AG09309 (cell line): ENCODE measurements at regions not wholly inside any gene's neighbourhood (a gene's known extent, or its start where the extent isn't known, plus 50 kb on each side); places are given as distances from the start of the nearest gene placed in this dataset.

Experiments used
- DNase-seq: peaks from one replicate; pipeline ENCODE4 v3.0.0-alpha.2; 2010; ENCODE audit warnings: low read depth
- H3K4me3 ChIP-seq: 2 replicates; pipeline ENCODE4 v1.5.1; 2011; ENCODE audit warnings: mild to moderate bottlenecking, low read depth, low read length, moderate library complexity; ENCODE audit not compliant: control insufficient read depth
- TF ChIP-seq, protein P1 (sequence below): IDR thresholded peaks from 2 replicates; pipeline ENCODE4 v1.5.1; 2011; ENCODE audit warnings: mild to moderate bottlenecking, low read depth, low read length, inconsistent platforms; ENCODE audit not compliant: insufficient read depth, control insufficient read depth; ENCODE audit errors: missing control alignments

DNA sequence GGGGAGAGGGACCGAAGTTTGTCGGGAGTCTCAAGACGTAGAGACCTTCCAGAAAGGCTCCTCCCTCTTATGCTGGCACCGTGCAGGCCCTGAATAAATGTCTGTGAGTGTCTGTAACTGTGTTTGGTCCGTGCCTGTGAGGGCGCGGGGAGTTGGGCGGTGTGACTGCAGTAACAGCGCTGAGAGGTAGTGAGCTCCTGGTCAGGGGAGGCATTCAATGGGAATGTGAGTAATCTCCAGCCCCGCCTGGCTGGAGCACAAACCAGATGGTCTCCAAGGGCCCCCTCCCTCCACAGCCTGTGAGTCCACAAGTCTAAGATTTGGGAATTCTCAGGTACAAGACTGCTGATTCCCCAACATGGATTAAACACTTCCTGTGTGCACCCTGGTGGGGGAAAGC is 100.0 kb downstream of the HMX1 start:
- TF ChIP-seq, protein P1, sequence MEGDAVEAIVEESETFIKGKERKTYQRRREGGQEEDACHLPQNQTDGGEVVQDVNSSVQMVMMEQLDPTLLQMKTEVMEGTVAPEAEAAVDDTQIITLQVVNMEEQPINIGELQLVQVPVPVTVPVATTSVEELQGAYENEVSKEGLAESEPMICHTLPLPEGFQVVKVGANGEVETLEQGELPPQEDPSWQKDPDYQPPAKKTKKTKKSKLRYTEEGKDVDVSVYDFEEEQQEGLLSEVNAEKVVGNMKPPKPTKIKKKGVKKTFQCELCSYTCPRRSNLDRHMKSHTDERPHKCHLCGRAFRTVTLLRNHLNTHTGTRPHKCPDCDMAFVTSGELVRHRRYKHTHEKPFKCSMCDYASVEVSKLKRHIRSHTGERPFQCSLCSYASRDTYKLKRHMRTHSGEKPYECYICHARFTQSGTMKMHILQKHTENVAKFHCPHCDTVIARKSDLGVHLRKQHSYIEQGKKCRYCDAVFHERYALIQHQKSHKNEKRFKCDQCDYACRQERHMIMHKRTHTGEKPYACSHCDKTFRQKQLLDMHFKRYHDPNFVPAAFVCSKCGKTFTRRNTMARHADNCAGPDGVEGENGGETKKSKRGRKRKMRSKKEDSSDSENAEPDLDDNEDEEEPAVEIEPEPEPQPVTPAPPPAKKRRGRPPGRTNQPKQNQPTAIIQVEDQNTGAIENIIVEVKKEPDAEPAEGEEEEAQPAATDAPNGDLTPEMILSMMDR, result no peak
- H3K4me3 ChIP-seq, result no peak overlapping the region
- no peak for DNase-seq

DNA sequence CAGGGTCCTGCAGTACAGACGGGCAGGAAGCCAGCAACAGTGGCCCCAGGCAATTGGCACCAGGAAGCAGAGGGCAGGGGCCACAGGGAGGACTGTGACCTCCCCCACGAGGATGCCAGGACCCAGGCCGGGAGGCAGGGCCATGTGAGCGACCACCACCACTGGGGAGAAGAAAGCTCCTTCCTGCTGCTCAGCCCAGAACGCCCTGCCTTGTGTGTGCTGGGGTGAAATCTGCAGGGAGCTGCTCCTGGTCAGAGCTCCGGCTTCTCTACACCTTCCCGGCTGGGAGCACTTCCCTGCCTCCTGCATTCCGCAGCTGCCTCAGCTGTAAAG is 100.4 kb downstream of the HMX1 start:
- TF ChIP-seq, protein P1, result no peak
- no peak for DNase-seq
- H3K4me3 ChIP-seq, result no peak overlapping the region

DNA sequence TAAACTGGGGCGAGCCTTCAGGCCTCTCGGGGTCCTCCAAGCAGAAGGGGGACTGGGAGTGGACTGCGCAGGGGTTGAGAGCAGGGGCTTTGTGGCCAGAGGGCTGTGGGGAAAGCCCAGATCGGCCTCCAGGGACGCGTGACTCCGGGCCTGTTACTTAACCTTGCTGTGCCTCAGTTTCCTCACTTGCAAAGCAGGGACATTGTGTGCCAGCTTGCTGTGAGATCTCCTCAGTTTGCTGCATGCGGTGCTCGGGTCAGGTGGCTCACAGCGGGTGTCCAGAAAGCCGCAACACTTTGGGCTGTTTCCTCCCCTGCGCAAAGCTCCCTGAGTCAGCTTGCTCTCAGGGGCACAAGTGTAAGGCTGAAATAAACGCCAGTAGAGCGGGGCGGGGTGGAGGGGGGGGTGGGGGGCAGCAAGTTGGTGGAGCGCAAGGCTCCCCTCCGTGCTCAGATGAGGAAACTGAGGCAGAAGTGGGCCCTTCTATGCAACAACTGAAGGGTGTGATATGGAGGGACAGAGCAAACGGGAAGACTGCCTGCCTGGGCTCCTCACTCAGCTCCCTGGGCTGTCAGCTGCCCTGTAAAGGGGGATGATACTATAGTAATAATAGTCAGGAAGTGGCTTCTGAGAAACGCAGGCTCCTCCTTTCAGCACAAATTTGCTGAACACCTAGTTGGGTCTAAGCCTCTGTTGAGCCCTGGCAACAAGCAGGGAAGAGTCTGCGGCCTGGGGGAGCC is 101.0 kb downstream of the HMX1 start:
- H3K4me3 ChIP-seq, result no peak overlapping the region
- DNase-seq, result no peak
- TF ChIP-seq, protein P1, result no peak

DNA sequence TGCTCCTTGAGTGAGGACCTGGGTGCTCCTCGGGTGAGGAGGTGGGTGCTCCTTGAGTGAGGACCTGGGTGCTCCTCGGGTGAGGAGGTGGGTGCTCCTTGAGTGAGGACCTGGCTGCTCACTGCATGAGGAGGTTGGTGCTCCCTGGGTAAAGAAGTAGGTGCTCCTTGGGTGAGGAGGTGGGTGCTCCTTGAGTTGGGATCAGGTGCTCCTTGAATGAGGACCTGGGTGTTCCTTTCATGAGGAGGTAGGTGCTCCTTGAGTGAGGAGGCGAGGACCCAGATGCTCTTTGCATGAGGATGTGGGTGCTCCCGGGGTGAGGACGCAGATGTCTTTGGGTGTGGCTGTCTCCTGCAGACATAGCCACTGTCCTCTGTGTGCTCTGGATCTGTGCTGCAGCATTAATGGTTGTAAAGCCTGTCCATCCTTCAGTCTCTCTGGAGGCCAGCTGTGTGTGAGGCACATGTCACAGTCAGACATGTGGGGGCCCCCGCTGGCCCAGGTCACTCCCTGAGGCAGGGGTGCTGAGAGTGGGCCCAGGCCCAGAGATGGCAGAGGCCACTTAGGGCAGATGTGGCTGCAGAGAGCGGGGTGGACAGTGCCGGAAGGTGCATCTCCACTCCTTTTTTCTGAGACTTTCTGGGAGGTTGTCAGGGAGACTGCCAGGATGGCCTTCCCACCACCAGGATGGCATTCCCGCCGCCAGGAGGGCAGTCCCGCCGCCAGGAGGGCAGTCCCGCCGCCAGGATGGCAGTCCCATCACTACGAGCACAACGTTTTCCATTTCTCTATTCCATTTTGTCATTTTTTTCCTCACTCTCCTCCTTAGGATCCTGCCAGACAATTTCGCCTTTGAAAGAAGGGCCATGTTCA is 101.8 kb downstream of the HMX1 start:
- TF ChIP-seq, protein P1, result no peak
- no peak overlapping the region for H3K4me3 ChIP-seq
- DNase-seq, result no peak

DNA sequence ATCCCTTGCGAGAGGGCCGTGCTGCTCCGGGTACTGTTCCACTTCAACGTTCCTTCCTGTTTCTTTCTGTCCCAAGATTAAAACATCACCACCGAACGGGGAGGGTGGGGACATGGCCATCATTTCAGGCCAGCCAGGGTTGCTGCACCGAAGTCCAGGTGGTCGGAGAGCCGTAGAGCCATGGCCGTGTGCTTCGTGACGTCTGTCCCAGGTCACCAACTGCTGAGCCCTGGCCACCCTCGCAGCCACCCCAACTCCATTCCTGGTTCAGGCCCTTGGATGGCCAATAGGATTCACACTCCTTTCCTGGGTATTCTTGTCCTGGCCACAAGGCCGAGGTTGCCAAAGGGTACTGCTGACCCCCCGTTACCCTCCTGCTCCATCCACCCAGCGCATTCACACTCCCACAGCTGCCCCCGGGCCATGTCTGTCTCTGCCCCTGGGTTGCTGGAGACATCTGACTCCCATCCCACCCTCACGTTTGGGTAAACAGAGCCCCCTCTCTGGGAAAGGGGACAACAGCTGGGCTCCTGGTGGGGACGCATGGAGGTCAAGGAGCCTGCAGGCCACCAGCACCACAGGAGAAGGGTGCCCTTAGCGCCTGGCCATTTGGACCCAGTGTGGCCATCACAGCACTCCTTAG is 103.2 kb downstream of the HMX1 start:
- H3K4me3 ChIP-seq, result no peak overlapping the region
- TF ChIP-seq, protein P1, result no peak
- DNase-seq, result no peak

DNA sequence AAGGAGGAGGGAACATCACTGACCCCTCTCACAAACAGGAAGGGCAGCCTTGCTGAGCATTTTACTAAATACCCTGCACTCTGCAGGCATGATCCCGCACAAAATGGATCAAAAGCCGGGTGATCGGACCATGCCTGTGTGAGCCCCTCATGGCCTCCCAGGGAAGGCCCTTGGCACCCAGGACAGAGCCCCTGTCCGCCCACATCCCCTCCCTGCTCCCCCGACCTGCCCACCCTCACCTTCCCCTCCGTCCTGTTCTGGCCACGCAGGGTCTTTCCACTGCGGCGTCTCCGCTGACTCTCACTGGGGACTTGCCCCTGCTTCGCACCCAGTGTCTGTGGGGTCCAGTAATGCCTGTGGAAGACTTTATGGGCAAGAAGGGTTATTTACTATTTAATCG is 105.0 kb downstream of the HMX1 start:
- TF ChIP-seq, protein P1, result no peak
- DNase-seq, result no peak
- H3K4me3 ChIP-seq, result no peak overlapping the region
